HG03469 (cell line): ENCODE measurements at regions not wholly inside any gene's neighbourhood (a gene's known extent, or its start where the extent isn't known, plus 50 kb on each side); places are given as distances from the start of the nearest gene placed in this dataset.

Experiments
- ATAC-seq: cut with Tn5 transposase; IDR thresholded peaks from one replicate; pipeline ENCODE4 v1.9.1; 2021; ENCODE audit warnings: mild to moderate bottlenecking, moderate library complexity, moderate number of reproducible peaks; ENCODE audit not compliant: unreplicated experiment

GRCh38 chr4:19455850-19456602 is 795.7 kb upstream of the SLIT2 start:
- ATAC-seq: no peak

GRCh38 chr4:19455196-19455595 is 796.5 kb upstream of the SLIT2 start:
- ATAC-seq: no peak

- no peak for ATAC-seq
These were observed 813.5 kb upstream of the SLIT2 start for GRCh38 chr4:19438233-19438632.

GRCh38 chr4:19437008-19437407 is 814.7 kb upstream of the SLIT2 start:
- no peak for ATAC-seq

- no peak for ATAC-seq
These were observed 822.0 kb upstream of the SLIT2 start for GRCh38 chr4:19429684-19430083.

GRCh38 chr4:19425146-19425545 is 826.6 kb upstream of the SLIT2 start:
- ATAC-seq: no peak

- no peak for ATAC-seq
These were observed 834.4 kb upstream of the SLIT2 start for GRCh38 chr4:19417256-19417655.

GRCh38 chr4:19416146-19416545 is 835.6 kb upstream of the SLIT2 start:
- no peak for ATAC-seq

- no peak for ATAC-seq
These were observed 843.2 kb upstream of the SLIT2 start for GRCh38 chr4:19408490-19408889.

- no peak for ATAC-seq
These were observed 844.9 kb upstream of the SLIT2 start for GRCh38 chr4:19406789-19407188.

GRCh38 chr4:19403786-19404370 is 847.8 kb upstream of the SLIT2 start:
- ATAC-seq: no peak

GRCh38 chr4:19402581-19403065 is 849.1 kb upstream of the SLIT2 start:
- no peak for ATAC-seq

- no peak for ATAC-seq
These were observed 850.2 kb upstream of the SLIT2 start for GRCh38 chr4:19401301-19402080.

GRCh38 chr4:19400820-19401219 is 850.9 kb upstream of the SLIT2 start:
- no peak for ATAC-seq

GRCh38 chr4:19399001-19399400 is 852.7 kb upstream of the SLIT2 start:
- no peak for ATAC-seq

GRCh38 chr4:19386786-19387185 is 864.9 kb upstream of the SLIT2 start:
- ATAC-seq: no peak

- no peak for ATAC-seq
These were observed 868.5 kb upstream of the SLIT2 start for GRCh38 chr4:19382993-19383756.

GRCh38 chr4:19381068-19381467 is 870.6 kb upstream of the SLIT2 start:
- ATAC-seq: no peak

GRCh38 chr4:19380600-19380999 is 871.1 kb upstream of the SLIT2 start:
- ATAC-seq: no peak

GRCh38 chr4:19379191-19379708 is 872.5 kb upstream of the SLIT2 start:
- ATAC-seq: no peak

GRCh38 chr4:19375931-19376330 is 875.8 kb upstream of the SLIT2 start:
- ATAC-seq: no peak
